HG03342 (cell line): ENCODE measurements at regions not wholly inside any gene's neighbourhood (a gene's known extent, or its start where the extent isn't known, plus 50 kb on each side); places are given as distances from the start of the nearest gene placed in this dataset.

ENCODE experiments used
- ATAC-seq: cut with Tn5 transposase; IDR thresholded peaks from one replicate; pipeline ENCODE4 v1.9.1; 2021; ENCODE audit warnings: mild to moderate bottlenecking, moderate library complexity; ENCODE audit not compliant: unreplicated experiment

- ATAC-seq, result no peak
These were observed 53.6 kb upstream of the CCNG1 start for GRCh38 chr5:163383754-163384153.

- ATAC-seq, result no peak
These were observed 52.7 kb upstream of the CCNG1 start for GRCh38 chr5:163384669-163385068.

GRCh38 chr5:163385271-163385670 lies 52.1 kb upstream of the CCNG1 start:
- no peak for ATAC-seq

GRCh38 chr5:163385824-163386223 lies 51.6 kb upstream of the CCNG1 start:
- ATAC-seq, result no peak

GRCh38 chr5:163386352-163386751 lies 51.0 kb upstream of the CCNG1 start:
- ATAC-seq, result no peak

- ATAC-seq, result no peak
These were observed 49.6 kb upstream of the CCNG1 start for GRCh38 chr5:163387589-163388343.
